T1000 (cell line): ENCODE measurements at regions not wholly inside any gene's neighbourhood (a gene's known extent, or its start where the extent isn't known, plus 50 kb on each side); places are given as distances from the start of the nearest gene placed in this dataset.
A peak's percentile ranks its signal among the peaks of the same experiment; 100 is the strongest.

ENCODE experiments used
- DNase-seq: peaks from one replicate; lab custom pipeline; 2025; ENCODE audit warnings: mixed read lengths; lab: John Stamatoyannopoulos, UW

GRCh38 chrX:87727620-87728019 lies 210.0 kb downstream of the KLHL4 start:
- DNase-seq: no peak

- no peak for DNase-seq
Observed at GRCh38 chrX:87728024-87728423, 210.4 kb downstream of the KLHL4 start.

- no peak for DNase-seq
Observed at GRCh38 chrX:87728459-87728858, 210.9 kb downstream of the KLHL4 start.

GRCh38 chrX:87732133-87732532 lies 214.5 kb downstream of the KLHL4 start:
- no peak for DNase-seq

GRCh38 chrX:87736576-87736975 lies 219.0 kb downstream of the KLHL4 start:
- no peak for DNase-seq

GRCh38 chrX:87744391-87744790 lies 226.8 kb downstream of the KLHL4 start:
- DNase-seq: no peak

- DNase-seq: no peak
Observed at GRCh38 chrX:87755493-87755892, 237.9 kb downstream of the KLHL4 start.

GRCh38 chrX:87788976-87789375 lies 271.4 kb downstream of the KLHL4 start:
- DNase-seq: no peak

- no peak for DNase-seq
Observed at GRCh38 chrX:87798039-87798438, 280.4 kb downstream of the KLHL4 start.

- no peak for DNase-seq
Observed at GRCh38 chrX:87805829-87806490, 288.4 kb downstream of the KLHL4 start.

GRCh38 chrX:87808576-87809243 lies 291.1 kb downstream of the KLHL4 start:
- no peak for DNase-seq

- DNase-seq: no peak
Observed at GRCh38 chrX:87813566-87813965, 296.0 kb downstream of the KLHL4 start.

GRCh38 chrX:87846956-87847355 lies 329.4 kb downstream of the KLHL4 start:
- no peak for DNase-seq

- no peak for DNase-seq
Observed at GRCh38 chrX:87873347-87873941, 355.8 kb downstream of the KLHL4 start.

- no peak for DNase-seq
Observed at GRCh38 chrX:87874043-87874442, 356.4 kb downstream of the KLHL4 start.

GRCh38 chrX:87878926-87879325 lies 361.3 kb downstream of the KLHL4 start:
- DNase-seq: no peak

GRCh38 chrX:87890437-87890836 lies 372.8 kb downstream of the KLHL4 start:
- no peak for DNase-seq

GRCh38 chrX:87895421-87895820 lies 377.8 kb downstream of the KLHL4 start:
- DNase-seq: no peak

- DNase-seq: no peak
Observed at GRCh38 chrX:87896057-87896456, 378.5 kb downstream of the KLHL4 start.

- peak; percentile 30 for DNase-seq
Observed at GRCh38 chrX:87900320-87900908, 382.8 kb downstream of the KLHL4 start.

- no peak for DNase-seq
Observed at GRCh38 chrX:87901060-87901459, 383.5 kb downstream of the KLHL4 start.

GRCh38 chrX:87914726-87915125 lies 397.1 kb downstream of the KLHL4 start:
- no peak for DNase-seq

- DNase-seq: no peak
Observed at GRCh38 chrX:87924619-87925018, 407.0 kb downstream of the KLHL4 start.
